Colonic mucosa (tissue), 4 donors: ENCODE measurements at regions not wholly inside any gene's neighbourhood (a gene's known extent, or its start where the extent isn't known, plus 50 kb on each side); places are given as distances from the start of the nearest gene placed in this dataset.
"Not testable (repeated sequence)": the region's sequence is repeated elsewhere in the genome, so short reads cannot be mapped to it uniquely, and the experiment has no call there.

Experiments used
- DNase-seq: peaks from one replicate; pipeline ENCODE4 v3.0.0-alpha.2; 2020
- H3K27ac ChIP-seq: fragments of 200-600 bp; one replicate; pipeline ENCODE4 v1.8.0; 2021
- H3K27me3 ChIP-seq: fragments of 200-600 bp; one replicate; pipeline ENCODE4 v1.8.0; 2021
- H3K36me3 ChIP-seq: fragments of 200-600 bp; one replicate; pipeline ENCODE4 v1.8.0; 2021
- H3K4me1 ChIP-seq: fragments of 200-600 bp; one replicate; pipeline ENCODE4 v1.8.0; 2021; ENCODE audit warnings: mild to moderate bottlenecking
- H3K4me3 ChIP-seq: fragments of 200-600 bp; one replicate; pipeline ENCODE4 v1.8.0; 2021
- H3K9ac ChIP-seq, 2 donors: one replicate each; pipeline ENCODE4 v1.7.0; 2013; ENCODE audit warnings: control low read depth in 2 of 2, low read depth in 2 of 2, low read length in 2 of 2
- H3K9me3 ChIP-seq: fragments of 200-600 bp; one replicate; pipeline ENCODE4 v1.8.0; 2021
- CTCF ChIP-seq: fragments of 200-600 bp; IDR thresholded peaks from one replicate; pipeline ENCODE4 v1.8.0; 2022; ENCODE audit warnings: antibody characterized with exemption, mild to moderate bottlenecking
- intact Hi-C: fragments of 100-400 bp; cut with DNase I; formaldehyde crosslinking; loops from one replicate; pipeline ENCODE4 v1.14.1; 2022
- donor health status: healthy.
- donor health status: DM: no; HTN: no; CAD: no.
- donor health status: DM: no; HTN: no; CAD: no.

DNA sequence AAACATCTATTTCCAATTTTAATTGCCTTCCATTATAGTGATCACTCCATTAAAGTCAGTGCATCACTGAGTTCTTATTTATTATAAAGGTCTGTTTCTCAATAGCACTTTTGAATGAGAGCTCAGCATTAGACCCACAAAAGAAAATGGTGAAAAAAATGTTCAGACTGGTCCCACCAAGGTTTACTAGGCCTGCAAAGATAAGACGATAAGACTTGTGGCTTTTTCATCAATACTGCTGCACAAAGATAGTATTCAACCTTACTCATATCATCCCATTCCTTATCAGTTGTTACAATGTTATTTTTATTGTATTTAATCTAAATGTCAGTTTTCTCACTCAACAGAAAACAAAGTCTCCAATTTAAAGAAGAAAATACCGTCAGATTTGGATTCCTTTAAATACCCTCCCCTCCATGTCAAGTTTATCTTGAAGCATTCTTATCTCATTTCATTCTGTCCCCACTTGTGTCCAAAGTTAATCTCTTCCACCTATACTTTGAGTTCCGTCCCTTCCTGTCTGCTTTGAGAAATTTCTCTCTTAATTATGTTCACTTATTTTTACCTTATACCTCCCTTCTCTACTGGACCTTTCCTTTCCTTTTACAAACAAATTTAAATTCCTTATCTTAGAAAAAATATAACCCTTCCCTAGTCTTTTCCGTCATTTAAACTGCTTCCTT, 140.0 kb downstream of the GASK1B start:
- intact Hi-C loops: no loop called here
- Histone ChIP-seq H3K4me3 (no peak overlapping the region), H3K4me1 (no peaks in the 10 kb centered on the region), H3K9ac (no peak overlapping the region), H3K27me3 (no peaks in the 10 kb centered on the region), H3K9me3 (no peaks in the 10 kb centered on the region), H3K36me3 (no peaks in the 10 kb centered on the region), H3K27ac (peak overlapping the region; percentile 29)
- TF ChIP-seq CTCF: no peak
- DNase-seq: no peak

DNA sequence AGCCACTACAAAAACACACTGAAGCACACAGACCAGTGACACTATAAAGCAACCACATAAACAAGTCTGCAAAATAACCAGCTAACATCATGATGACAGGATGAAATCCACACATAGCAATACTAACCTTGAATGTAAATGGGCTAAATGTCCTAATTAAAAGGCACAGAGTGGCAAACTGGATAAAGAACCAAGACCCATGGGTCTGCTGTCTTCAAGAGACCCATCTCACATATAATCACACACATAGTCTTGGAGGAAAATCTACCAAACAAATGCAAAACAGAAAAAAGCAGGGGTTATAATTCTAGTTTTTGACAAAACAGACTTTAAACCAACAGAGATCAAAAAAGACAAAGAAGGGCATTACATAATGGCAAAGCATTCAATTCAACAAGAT, 144.4 kb downstream of the GASK1B start:
- H3K4me3 ChIP-seq, H3K9ac ChIP-seq, DNase-seq, H3K36me3 ChIP-seq, H3K27ac ChIP-seq, H3K9me3 ChIP-seq, intact Hi-C loops, H3K27me3 ChIP-seq, H3K4me1 ChIP-seq: not testable (repeated sequence)

DNA sequence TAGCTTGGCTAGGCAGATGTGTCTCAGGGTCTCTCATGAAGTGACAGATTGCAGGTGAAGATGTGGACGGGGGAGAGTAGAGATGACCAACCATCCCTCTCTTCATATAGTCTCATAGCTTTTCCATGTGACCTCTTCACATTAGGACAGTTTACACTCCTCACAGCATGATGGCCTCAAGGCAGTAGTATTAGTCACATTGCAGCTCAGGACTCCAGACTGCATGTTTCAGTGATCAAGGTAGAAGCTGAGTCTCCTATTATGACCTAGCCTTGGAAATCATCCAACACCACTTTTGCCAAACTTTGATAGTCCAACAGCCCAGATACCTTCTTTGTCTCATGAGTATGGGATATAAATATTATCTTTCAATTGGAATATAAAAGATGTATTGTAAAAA, 147.7 kb downstream of the GASK1B start:
- no peak overlapping the region for H3K4me3 ChIP-seq
- H3K36me3 ChIP-seq: no peaks in the 10 kb centered on the region
- no peaks in the 10 kb centered on the region for H3K4me1 ChIP-seq
- H3K9me3 ChIP-seq: no peaks in the 10 kb centered on the region
- DNase-seq: no peak
- intact Hi-C loops: no loop called here
- no peak for TF ChIP-seq CTCF
- H3K9ac ChIP-seq: no peak overlapping the region
- H3K27ac ChIP-seq: no peak overlapping the region
- no peaks in the 10 kb centered on the region for H3K27me3 ChIP-seq

- Histone ChIP-seq H3K9me3 (no peaks in the 10 kb centered on the region), H3K27ac (peak overlapping the region; percentile 46), H3K4me3 (no peak overlapping the region), H3K36me3 (no peaks in the 10 kb centered on the region), H3K27me3 (no peaks in the 10 kb centered on the region), H3K9ac (no peak overlapping the region), H3K4me1 (no peaks in the 10 kb centered on the region)
- no peak for DNase-seq
- intact Hi-C loops: no loop called here
- TF ChIP-seq CTCF: no peak
These were observed 152.0 kb downstream of the GASK1B start for GRCh38 chr4:158020734-158021346.

DNA sequence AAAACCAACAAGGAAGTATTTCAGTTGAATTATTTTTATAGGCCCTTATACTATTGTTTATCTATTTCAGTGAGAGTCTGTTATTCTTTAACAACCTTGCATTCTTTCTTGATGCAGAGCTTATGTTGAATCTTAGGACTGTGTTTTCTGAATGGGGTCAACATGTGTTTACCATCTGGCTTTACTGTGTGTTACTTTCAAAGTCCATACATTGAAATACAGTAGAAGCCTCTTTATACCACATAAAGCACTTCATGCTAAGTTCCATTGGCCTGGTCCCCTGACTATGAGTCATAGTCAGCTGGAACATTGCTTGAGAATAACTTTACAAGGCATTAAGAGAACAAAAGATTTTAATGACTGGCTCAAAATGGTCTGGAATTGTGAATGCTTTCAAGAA, 152.6 kb downstream of the GASK1B start:
- no peaks in the 10 kb centered on the region for H3K9me3 ChIP-seq
- DNase-seq: peak; percentile 36
- no peak overlapping the region for H3K9ac ChIP-seq
- H3K4me3 ChIP-seq: no peak overlapping the region
- H3K4me1 ChIP-seq: no peaks in the 10 kb centered on the region
- H3K36me3 ChIP-seq: no peaks in the 10 kb centered on the region
- no peak for TF ChIP-seq CTCF
- H3K27me3 ChIP-seq: no peaks in the 10 kb centered on the region
- intact Hi-C loops: no loop called here
- H3K27ac ChIP-seq: peak overlapping the region; percentile 46

GRCh38 chr4:158018831-158019230, 154.0 kb downstream of the GASK1B start:
- H3K27ac ChIP-seq: no peak overlapping the region

More at GRCh38 chr4:158018831-158019230, 154.0 kb downstream of the GASK1B start:
- no peaks in the 10 kb centered on the region for H3K27me3 ChIP-seq
- H3K36me3 ChIP-seq: no peaks in the 10 kb centered on the region
- no peak for DNase-seq
- H3K4me3 ChIP-seq: no peak overlapping the region
- intact Hi-C loops: no loop called here
- H3K9ac ChIP-seq: no peak overlapping the region
- no peak for TF ChIP-seq CTCF
- H3K4me1 ChIP-seq: no peaks in the 10 kb centered on the region
- H3K9me3 ChIP-seq: no peaks in the 10 kb centered on the region
